NT2/D1 (cell line): ENCODE measurements at regions not wholly inside any gene's neighbourhood (a gene's known extent, or its start where the extent isn't known, plus 50 kb on each side); places are given as distances from the start of the nearest gene placed in this dataset.

ENCODE experiments used
- DNase-seq: peaks from one replicate; pipeline ENCODE4 v3.0.0-alpha.2; 2011; ENCODE audit warnings: low read depth, low spot score
- H3K27me3 ChIP-seq: 2 replicates; pipeline ENCODE4 v1.6.0; 2011; ENCODE audit warnings: mild to moderate bottlenecking; ENCODE audit not compliant: insufficient read length, insufficient read depth
- H3K36me3 ChIP-seq: 2 replicates; pipeline ENCODE4 v1.6.1; 2011; ENCODE audit warnings: mild to moderate bottlenecking, low read length, mixed read lengths; ENCODE audit not compliant: insufficient read depth, insufficient read length
- H3K4me1 ChIP-seq: 2 replicates; pipeline ENCODE4 v1.5.1; 2011; ENCODE audit not compliant: insufficient read depth, insufficient read length
- H3K4me3 ChIP-seq: 2 replicates; pipeline ENCODE4 v1.5.1; 2011; ENCODE audit warnings: low read depth; ENCODE audit not compliant: insufficient read length
- H3K9ac ChIP-seq: 2 replicates; pipeline ENCODE4 v1.6.0; 2011; ENCODE audit warnings: low read depth; ENCODE audit not compliant: insufficient read length
- H3K9me3 ChIP-seq: 2 replicates; pipeline ENCODE4 v1.5.1; 2011; ENCODE audit warnings: mild to moderate bottlenecking, low read length; ENCODE audit not compliant: insufficient read depth
- SUZ12 ChIP-seq: IDR thresholded peaks from 2 replicates; pipeline ENCODE4 v1.6.1; 2011; ENCODE audit not compliant: insufficient read length, insufficient read depth; ENCODE audit errors: extremely low read depth
- YY1 ChIP-seq: IDR thresholded peaks from 2 replicates; pipeline ENCODE4 v1.6.1; 2011; ENCODE audit not compliant: insufficient read length, insufficient read depth
- ZNF274 ChIP-seq: IDR thresholded peaks from 2 replicates; pipeline ENCODE4 v1.6.1; 2011; ENCODE audit warnings: mild to moderate bottlenecking, low read depth, low read length

DNA sequence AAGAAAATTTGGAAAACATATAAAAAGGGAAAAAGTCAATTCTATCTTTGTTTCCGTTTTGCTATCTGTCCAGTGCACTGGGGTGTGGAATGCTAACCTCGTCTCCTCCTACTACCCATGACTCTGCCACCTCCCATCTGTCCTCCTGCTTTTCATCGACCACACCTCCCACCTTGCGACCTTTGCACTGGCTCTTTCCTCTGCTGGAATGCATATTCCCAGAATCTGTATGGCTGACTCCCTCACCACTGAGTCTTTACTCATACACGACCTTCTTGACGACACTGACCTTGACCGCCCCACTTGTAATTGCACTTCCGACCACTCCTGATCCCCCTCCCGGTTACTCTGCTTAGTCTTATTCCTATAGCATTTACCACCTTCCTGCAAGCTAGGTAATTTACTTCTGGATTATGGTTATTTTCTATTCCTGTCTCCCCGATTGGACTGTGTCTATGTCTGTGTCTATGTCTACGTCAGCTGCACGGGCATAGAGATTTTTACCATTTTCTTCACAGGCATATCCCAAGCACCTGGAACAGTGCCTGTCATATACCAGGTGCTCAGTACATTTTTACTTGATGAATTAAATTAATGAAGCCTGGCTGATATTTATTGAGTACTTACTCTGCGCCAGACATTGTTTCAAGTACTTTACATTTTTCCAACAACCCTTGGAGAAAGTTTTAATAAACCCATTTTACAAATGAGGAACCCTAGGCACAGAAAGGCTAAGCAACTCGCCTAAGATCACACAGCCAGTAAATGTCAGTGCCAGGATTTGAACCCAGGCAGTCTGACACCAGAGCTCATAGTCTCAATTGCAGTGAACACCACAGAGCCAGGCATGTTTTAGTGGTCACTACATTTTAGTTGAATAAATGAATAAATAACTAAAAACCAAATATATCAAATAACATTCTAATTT is 54.0 kb upstream of the SLC22A11 start:
- TF ChIP-seq SUZ12 (no peak), YY1 (no peak), ZNF274 (no peak)

GRCh38 chr11:64502634-64503033 is 53.1 kb upstream of the SLC22A11 start:
- TF ChIP-seq ZNF274, result no peak
- no peak for TF ChIP-seq YY1
- TF ChIP-seq SUZ12, result no peak
- no peaks in the 10 kb centered on the region for H3K4me1 ChIP-seq
- H3K27me3 ChIP-seq, result peaks cover 13% of the 10 kb centered on the region
- no peak overlapping the region for H3K4me3 ChIP-seq
- H3K9me3 ChIP-seq, result no peaks in the 10 kb centered on the region; the same call in 1 of the 2 replicates
- no peak overlapping the region for H3K9ac ChIP-seq
- no peaks in the 10 kb centered on the region for H3K36me3 ChIP-seq
- DNase-seq, result no peak

More for the DNA sequence above, 54.0 kb upstream of the SLC22A11 start:
- H3K9ac ChIP-seq, result no peak overlapping the region
- peaks cover 13% of the 10 kb centered on the region for H3K27me3 ChIP-seq
- H3K36me3 ChIP-seq, result no peaks in the 10 kb centered on the region
- H3K4me3 ChIP-seq, result no peak overlapping the region
- no peaks in the 10 kb centered on the region for H3K4me1 ChIP-seq
- no peaks in the 10 kb centered on the region; the same call in 1 of the 2 replicates for H3K9me3 ChIP-seq
- DNase-seq, result no peak

DNA sequence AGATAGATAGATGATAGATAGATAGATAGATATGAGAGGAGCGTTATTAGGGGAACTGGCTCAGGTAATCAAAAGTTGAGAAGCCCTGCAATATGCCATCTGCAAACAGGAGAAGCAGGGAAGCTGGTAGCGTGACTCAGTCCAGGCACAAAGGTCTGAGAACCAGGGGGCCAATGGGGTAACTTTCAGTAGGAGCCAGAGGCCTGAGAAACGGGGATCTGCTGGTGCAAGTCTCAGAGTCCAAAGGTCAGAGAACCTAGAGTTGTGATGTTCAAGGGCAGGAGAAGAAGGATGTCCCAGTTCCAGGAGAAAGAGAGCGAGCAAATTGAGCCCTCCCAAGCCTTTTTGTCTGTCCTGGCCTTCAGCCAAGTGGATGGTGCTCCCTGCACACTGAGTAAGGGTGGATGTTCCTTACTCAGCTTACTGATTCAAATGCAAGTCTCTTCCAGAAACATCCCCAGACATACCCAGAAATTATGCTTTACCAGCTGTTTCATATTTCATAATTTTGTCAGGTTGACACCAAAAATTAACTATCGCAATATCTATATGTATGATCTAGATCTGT is 52.5 kb upstream of the SLC22A11 start:
- H3K4me3 ChIP-seq, result no peak overlapping the region
- TF ChIP-seq ZNF274, result no peak
- no peak for TF ChIP-seq SUZ12
- TF ChIP-seq YY1, result no peak
- H3K27me3 ChIP-seq, result peaks cover 13% of the 10 kb centered on the region
- H3K9me3 ChIP-seq, result no peaks in the 10 kb centered on the region; the same call in 1 of the 2 replicates
- no peak for DNase-seq
- H3K9ac ChIP-seq, result no peak overlapping the region
- no peaks in the 10 kb centered on the region for H3K4me1 ChIP-seq
- no peaks in the 10 kb centered on the region for H3K36me3 ChIP-seq

DNA sequence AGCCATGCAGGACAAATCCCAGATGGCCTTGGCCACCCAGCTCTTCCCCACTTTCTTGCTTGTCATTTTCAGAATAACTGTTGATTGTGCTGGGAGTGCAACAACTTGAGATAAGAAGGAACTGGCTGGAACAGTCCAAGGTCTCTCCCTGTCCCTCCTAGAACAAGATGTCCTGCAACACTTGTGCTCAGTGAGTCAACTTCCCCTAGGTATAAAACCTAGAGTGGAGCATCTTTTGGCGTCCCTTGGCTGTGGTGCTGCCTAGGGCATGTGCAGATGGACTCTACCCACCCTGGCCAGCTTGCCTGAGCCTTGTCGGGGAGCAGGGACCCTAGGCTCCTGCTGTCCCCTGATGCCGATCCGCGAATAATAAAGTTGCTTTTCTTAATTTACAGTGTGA is 50.7 kb upstream of the SLC22A11 start:
- Histone ChIP-seq H3K36me3 (no peaks in the 10 kb centered on the region), H3K9ac (no peak overlapping the region), H3K4me3 (no peak overlapping the region), H3K9me3 (no peaks in the 10 kb centered on the region; the same call in 1 of the 2 replicates), H3K27me3 (peaks cover 13% of the 10 kb centered on the region), H3K4me1 (no peaks in the 10 kb centered on the region)
- no peak for DNase-seq
- no peak for TF ChIP-seq YY1
- no peak for TF ChIP-seq ZNF274
- TF ChIP-seq SUZ12, result no peak
